HG03457 (cell line): ENCODE measurements at regions not wholly inside any gene's neighbourhood (a gene's known extent, or its start where the extent isn't known, plus 50 kb on each side); places are given as distances from the start of the nearest gene placed in this dataset.
"Not testable (repeated sequence)": the region's sequence is repeated elsewhere in the genome, so short reads cannot be mapped to it uniquely, and the experiment has no call there.

Source experiments
- ATAC-seq: cut with Tn5 transposase; IDR thresholded peaks from one replicate; pipeline ENCODE4 v1.9.1; 2021; ENCODE audit warnings: moderate number of reproducible peaks; ENCODE audit not compliant: unreplicated experiment

GRCh38 chr5:175347931-175348330, 96.1 kb downstream of the DRD1 start:
- no peak for ATAC-seq

- no peak for ATAC-seq
These were observed 97.0 kb downstream of the DRD1 start for GRCh38 chr5:175347027-175347426.

- no peak for ATAC-seq
These were observed 99.4 kb downstream of the DRD1 start for GRCh38 chr5:175344331-175345195.

- no peak for ATAC-seq
These were observed 100.7 kb downstream of the DRD1 start for GRCh38 chr5:175343308-175343707.

GRCh38 chr5:175340180-175340579, 103.8 kb downstream of the DRD1 start:
- ATAC-seq: no peak

GRCh38 chr5:175337680-175338079, 106.3 kb downstream of the DRD1 start:
- ATAC-seq: no peak

- no peak for ATAC-seq
These were observed 107.2 kb downstream of the DRD1 start for GRCh38 chr5:175336781-175337180.

- ATAC-seq: no peak
These were observed 108.3 kb downstream of the DRD1 start for GRCh38 chr5:175335691-175336090.

GRCh38 chr5:175331173-175332036, 112.6 kb downstream of the DRD1 start:
- not testable (repeated sequence) for ATAC-seq

- no peak for ATAC-seq
These were observed 114.0 kb downstream of the DRD1 start for GRCh38 chr5:175329976-175330375.

GRCh38 chr5:175328687-175329086, 115.3 kb downstream of the DRD1 start:
- no peak for ATAC-seq

- ATAC-seq: no peak
These were observed 115.8 kb downstream of the DRD1 start for GRCh38 chr5:175328176-175328575.

- no peak for ATAC-seq
These were observed 118.3 kb downstream of the DRD1 start for GRCh38 chr5:175325681-175326080.

- no peak for ATAC-seq
These were observed 122.0 kb downstream of the DRD1 start for GRCh38 chr5:175321927-175322532.

- no peak for ATAC-seq
These were observed 124.8 kb downstream of the DRD1 start for GRCh38 chr5:175319199-175319598.

GRCh38 chr5:175317872-175318271, 126.1 kb downstream of the DRD1 start:
- no peak for ATAC-seq

GRCh38 chr5:175309218-175309810, 134.7 kb downstream of the DRD1 start:
- ATAC-seq: no peak

GRCh38 chr5:175308701-175309100, 135.3 kb downstream of the DRD1 start:
- ATAC-seq: no peak

GRCh38 chr5:175306381-175306780, 137.6 kb downstream of the DRD1 start:
- no peak for ATAC-seq

- no peak for ATAC-seq
These were observed 138.7 kb downstream of the DRD1 start for GRCh38 chr5:175305251-175305650.

GRCh38 chr5:175290379-175290778, 153.6 kb downstream of the DRD1 start:
- ATAC-seq: no peak
